ENCODE measurements at regions not wholly inside any gene's neighbourhood (a gene's known extent, or its start where the extent isn't known, plus 50 kb on each side); places are given as distances from the start of the nearest gene placed in this dataset.

GRCh38 chr9:89920131-89920530 is 315.3 kb downstream of the GADD45G start (continued):
- TF ChIP-seq PATZ1 (tag by site-specific recombination; IDR thresholded peaks at IDR 0.05) (no peak), ZBTB21 (tag by site-specific recombination; IDR thresholded peaks at IDR 0.05) (no peak), TCF7L2 (IDR thresholded peaks at IDR 0.05; ENCODE audit: borderline replicate concordance, low read depth, low read length) (no peak)

GRCh38 chr9:89920951-89921350 is 316.1 kb downstream of the GADD45G start:
- Histone ChIP-seq H3K27ac (ENCODE audit: extremely low read depth, low read depth, low read length) (no peak overlapping the region), H3K36me3 (ENCODE audit: control insufficient read depth in 2 of 2, insufficient read depth in 1 of 2, low read length in 2 of 2) (no peaks in the 10 kb centered on the region), H3K9me3 (ENCODE audit: control insufficient read depth, insufficient read depth, low read depth, low read length) (no peaks in the 10 kb centered on the region), H3K4me3 (ENCODE audit: low read depth, low read length) (no peak overlapping the region), H3K4me1 (ENCODE audit: control insufficient read depth, insufficient read depth, low read length) (no peaks in the 10 kb centered on the region)
- ChIA-PET POLR2A (interaction anchor here (0.6 kb wide), 1 partner anchor 314 kb away, joined by 3 read pairs; no protein-coding TSS in a partner anchor), CTCF (no interaction called here)
- TF ChIP-seq SCRT2 (tag by site-specific recombination; IDR thresholded peaks at IDR 0.05) (no peak), ZNF558 (tag by site-specific recombination; IDR thresholded peaks at IDR 0.05) (no peak), BCL11A (tag by site-specific recombination; IDR thresholded peaks at IDR 0.05; ENCODE audit: low read depth) (no peak), KLF9 (tag by site-specific recombination; IDR thresholded peaks at IDR 0.05; ENCODE audit: low read depth) (no peak), ZSCAN4 (tag by site-specific recombination; IDR thresholded peaks at IDR 0.05) (no peak), ZNF768 (tag by site-specific recombination; IDR thresholded peaks at IDR 0.05) (no peak), ZBTB44 (tag by site-specific recombination; IDR thresholded peaks at IDR 0.05) (no peak), ZFP37 (tag by site-specific recombination; IDR thresholded peaks at IDR 0.05) (no peak), IKZF3 (tag by site-specific recombination; IDR thresholded peaks at IDR 0.05) (no peak), ZBTB26 (tag by site-specific recombination; optimal IDR thresholded peaks at IDR 0.05) (no peak), ZNF624 (tag by site-specific recombination; IDR thresholded peaks at IDR 0.05) (no peak)

- Histone ChIP-seq H3K9me3 (ENCODE audit: control insufficient read depth, insufficient read depth, low read depth, low read length) (no peaks in the 10 kb centered on the region), H3K4me1 (ENCODE audit: control insufficient read depth, insufficient read depth, low read length) (no peaks in the 10 kb centered on the region), H3K4me3 (ENCODE audit: low read depth, low read length) (no peak overlapping the region), H3K27ac (ENCODE audit: extremely low read depth, low read depth, low read length) (no peak overlapping the region), H3K36me3 (ENCODE audit: control insufficient read depth in 2 of 2, insufficient read depth in 1 of 2, low read length in 2 of 2) (no peaks in the 10 kb centered on the region)
- no peak for TF ChIP-seq ZNF707 (tag by site-specific recombination; IDR thresholded peaks at IDR 0.05)
- CTCF ChIA-PET: interaction anchor here (0.6 kb wide), 1 partner anchor 57 kb away, joined by 3 read pairs; no protein-coding TSS in a partner anchor
- POLR2A ChIA-PET: no interaction called here
These were observed 317.3 kb downstream of the GADD45G start for GRCh38 chr9:89922099-89922498.
